Endothelial cell of umbilical vein (primary cell): ENCODE measurements at regions not wholly inside any gene's neighbourhood (a gene's known extent, or its start where the extent isn't known, plus 50 kb on each side); places are given as distances from the start of the nearest gene placed in this dataset.

Experiments used
- BruUV-seq: library from RNA; stranded (reverse); fragments of 400-500 nt; replicated peaks from 2 replicates; lab custom pipeline; 2021; lab: Mats Ljungman, UMichigan
- CTCF ChIA-PET: fragments of 300-600, 350-600 bp; sonication (Branson Sonifier 250); formaldehyde crosslinking; loops from one replicate; lab custom pipeline; 2021; ENCODE audit warnings: antibody characterized with exemption, inconsistent platforms; lab: Charles Lee
- POLR2A ChIA-PET: fragments of 300-600, 350-600 bp; sonication (Branson Sonifier 250); formaldehyde crosslinking; loops from one replicate; lab custom pipeline; 2021; ENCODE audit warnings: antibody characterized with exemption, inconsistent platforms; lab: Charles Lee
- DNase-seq: peaks from one replicate; pipeline ENCODE4 v3.0.0-alpha.2; 2011; ENCODE audit warnings: low read depth, low spot score
- FAIRE-seq: peaks from 2 replicates; lab custom pipeline; 2011; peaks lifted over from hg19 to GRCh38; lab: Jason Lieb, UNC
- H2AFZ ChIP-seq: 2 replicates; pipeline ENCODE4 v1.6.0; 2012; ENCODE audit warnings: low read depth, low read length, control low read depth, inconsistent platforms
- H3K27ac ChIP-seq: 2 replicates; pipeline ENCODE4 v1.5.1; 2011; ENCODE audit warnings: low read depth, mild to moderate bottlenecking, control low read depth, low read length, moderate library complexity; ENCODE audit not compliant: insufficient read depth
- H3K27me3 ChIP-seq, 2 experiments: 2 replicates each; pipeline versions ENCODE4 v1.6.0 to v1.6.1; 2011; ENCODE audit warnings: low read length in 2 of 2, mixed read lengths in 1 of 2; ENCODE audit not compliant: control insufficient read depth in 2 of 2, insufficient read depth in 2 of 2
- H3K36me3 ChIP-seq, 2 experiments: 2 replicates in 1 of 2; 3 replicates in 1 of 2; pipeline ENCODE4 v1.5.1; 2011; ENCODE audit warnings: low read length in 2 of 2, mild to moderate bottlenecking in 1 of 2, moderate library complexity in 1 of 2; ENCODE audit not compliant: control insufficient read depth in 2 of 2, insufficient read depth in 2 of 2; ENCODE audit errors: extremely low read depth in 1 of 2
- H3K4me1 ChIP-seq: 3 replicates; pipeline ENCODE4 v1.5.1; 2011; ENCODE audit warnings: mild to moderate bottlenecking, low read length; ENCODE audit not compliant: control insufficient read depth, insufficient read depth; ENCODE audit errors: extremely low read depth
- H3K4me2 ChIP-seq: 2 replicates; pipeline ENCODE4 v1.6.1; 2011; ENCODE audit warnings: low read length, control low read depth, mixed read lengths; ENCODE audit not compliant: insufficient read depth
- H3K4me3 ChIP-seq, 3 experiments: fragments of 200-600 bp in 1 of 3; sonication (generic), shearing (Covaris generic) in 1 of 3; replicated peaks in 1 of 3; 2 replicates each; pipeline ENCODE4 v1.5.1; 2011 to 2016; ENCODE audit warnings: control low read depth in 3 of 3, low read length in 3 of 3, mild to moderate bottlenecking in 2 of 3, inconsistent platforms in 1 of 3, low read depth in 1 of 3, moderate library complexity in 1 of 3; ENCODE audit not compliant: insufficient read depth in 1 of 3
- H3K79me2 ChIP-seq: 2 replicates; pipeline ENCODE4 v1.6.0; 2012; ENCODE audit warnings: low read length, inconsistent platforms; ENCODE audit not compliant: control insufficient read depth, insufficient read depth
- H3K9ac ChIP-seq: replicated peaks from 2 replicates; pipeline ENCODE3; 2011; ENCODE audit warnings: low read length, control low read depth; ENCODE audit not compliant: insufficient read depth; ENCODE audit errors: extremely low read depth
- H3K9me1 ChIP-seq: replicated peaks from 3 replicates; pipeline ENCODE4 v1.6.0; 2011; ENCODE audit warnings: mild to moderate bottlenecking, low read length; ENCODE audit not compliant: control insufficient read depth, insufficient read depth; ENCODE audit errors: extremely low read depth
- H3K9me3 ChIP-seq: replicated peaks from 2 replicates; pipeline ENCODE4 v1.5.1; 2012; ENCODE audit warnings: low read length, inconsistent platforms; ENCODE audit not compliant: control insufficient read depth, insufficient read depth
- H4K20me1 ChIP-seq: replicated peaks from 2 replicates; pipeline ENCODE3; 2011; ENCODE audit warnings: mild to moderate bottlenecking, low read length; ENCODE audit not compliant: control insufficient read depth, insufficient read depth; ENCODE audit errors: extremely low read depth
- EZH2 ChIP-seq: IDR thresholded peaks from 2 replicates; pipeline ENCODE4 v1.6.1; 2012; ENCODE audit warnings: borderline replicate concordance, low read depth, mild to moderate bottlenecking, moderate library complexity, low read length, inconsistent platforms; ENCODE audit not compliant: severe bottlenecking
- FOS ChIP-seq: IDR thresholded peaks from 2 replicates; pipeline ENCODE4 v1.6.1; 2011; ENCODE audit warnings: mild to moderate bottlenecking, low read length, moderate library complexity, borderline replicate concordance; ENCODE audit not compliant: insufficient read depth
- GATA2 ChIP-seq: IDR thresholded peaks from 2 replicates; pipeline ENCODE4 v1.7.0; 2011; ENCODE audit warnings: low read depth, mild to moderate bottlenecking, moderate library complexity, mixed read lengths, low read length; ENCODE audit not compliant: insufficient read length, insufficient read depth
- JUN ChIP-seq: IDR thresholded peaks from 2 replicates; pipeline ENCODE4 v1.6.1; 2011; ENCODE audit warnings: borderline replicate concordance, low read depth; ENCODE audit not compliant: insufficient read length, insufficient read depth
- MYC ChIP-seq: IDR thresholded peaks from one replicate; pipeline ENCODE4 v1.6.1; 2011; ENCODE audit warnings: mild to moderate bottlenecking, low read depth, low read length
- POLR2A ChIP-seq: IDR thresholded peaks from 2 replicates; pipeline ENCODE4 v1.6.1; 2012; ENCODE audit warnings: low read depth, mild to moderate bottlenecking, control low read depth, low read length
- POLR2AphosphoS5 ChIP-seq: IDR thresholded peaks from 2 replicates; pipeline ENCODE4 v1.6.1; 2012; ENCODE audit warnings: low read depth, mild to moderate bottlenecking, control low read depth, low read length, moderate library complexity; ENCODE audit not compliant: insufficient read depth
- dilution Hi-C: fragments of 300-500 bp; cut with MboI; formaldehyde crosslinking; loops from one replicate; pipeline ENCODE4 v1.15.0; 2019; ENCODE audit warnings: low sequenced_read_pairs; ENCODE audit not compliant: extremely low pct_ligation_motif_present
- intact Hi-C: fragments of 100-400 bp; cut with micrococcal nuclease; formaldehyde crosslinking; loops from one replicate; pipeline ENCODE4 v1.10.0; 2022
- TF ChIP-seq, protein P1 (sequence below), 2 donors: IDR thresholded peaks; 1 replicate in 1 of 2; 2 replicates in 1 of 2; pipeline ENCODE4 v1.5.1; 2011; ENCODE audit warnings: low read length in 2 of 2, mild to moderate bottlenecking in 2 of 2, moderate library complexity in 2 of 2, control low read depth in 1 of 2, inconsistent platforms in 1 of 2, low read depth in 1 of 2; ENCODE audit not compliant: insufficient read depth in 1 of 2; ENCODE audit errors: extremely low read depth in 1 of 2
- TF ChIP-seq, protein P2 (sequence below): IDR thresholded peaks from 2 replicates; pipeline ENCODE4 v1.6.1; 2011; ENCODE audit not compliant: insufficient read depth, insufficient read length

GRCh38 chr16:63960321-63960720, 1161.5 kb downstream of the CDH11 start:
- Histone ChIP-seq H3K4me1 (no peaks in the 10 kb centered on the region), H3K36me3 (no peaks in the 10 kb centered on the region), H3K9ac (no peak overlapping the region), H2AFZ (no peak overlapping the region), H3K79me2 (no peaks in the 10 kb centered on the region), H3K4me2 (no peak overlapping the region), H3K27me3 (no peaks in the 10 kb centered on the region), H3K9me1 (no peaks in the 10 kb centered on the region), H3K27ac (no peak overlapping the region), H3K9me3 (no peaks in the 10 kb centered on the region), H4K20me1 (no peaks in the 10 kb centered on the region), H3K4me3 (no peak overlapping the region)
- dilution Hi-C loops = no loop called here
- POLR2A ChIA-PET = no interaction called here
- TF ChIP-seq, protein P1, sequence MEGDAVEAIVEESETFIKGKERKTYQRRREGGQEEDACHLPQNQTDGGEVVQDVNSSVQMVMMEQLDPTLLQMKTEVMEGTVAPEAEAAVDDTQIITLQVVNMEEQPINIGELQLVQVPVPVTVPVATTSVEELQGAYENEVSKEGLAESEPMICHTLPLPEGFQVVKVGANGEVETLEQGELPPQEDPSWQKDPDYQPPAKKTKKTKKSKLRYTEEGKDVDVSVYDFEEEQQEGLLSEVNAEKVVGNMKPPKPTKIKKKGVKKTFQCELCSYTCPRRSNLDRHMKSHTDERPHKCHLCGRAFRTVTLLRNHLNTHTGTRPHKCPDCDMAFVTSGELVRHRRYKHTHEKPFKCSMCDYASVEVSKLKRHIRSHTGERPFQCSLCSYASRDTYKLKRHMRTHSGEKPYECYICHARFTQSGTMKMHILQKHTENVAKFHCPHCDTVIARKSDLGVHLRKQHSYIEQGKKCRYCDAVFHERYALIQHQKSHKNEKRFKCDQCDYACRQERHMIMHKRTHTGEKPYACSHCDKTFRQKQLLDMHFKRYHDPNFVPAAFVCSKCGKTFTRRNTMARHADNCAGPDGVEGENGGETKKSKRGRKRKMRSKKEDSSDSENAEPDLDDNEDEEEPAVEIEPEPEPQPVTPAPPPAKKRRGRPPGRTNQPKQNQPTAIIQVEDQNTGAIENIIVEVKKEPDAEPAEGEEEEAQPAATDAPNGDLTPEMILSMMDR (IDR thresholded peaks at IDR 0.05; ENCODE audit: extremely low read depth in 1 of 2, insufficient read depth in 1 of 2, low read depth in 1 of 2, low read length in 2 of 2) = no peak
- TF ChIP-seq JUN = no peak
- no peak for TF ChIP-seq MYC
- no peak for TF ChIP-seq POLR2AphosphoS5
- TF ChIP-seq, protein P2, sequence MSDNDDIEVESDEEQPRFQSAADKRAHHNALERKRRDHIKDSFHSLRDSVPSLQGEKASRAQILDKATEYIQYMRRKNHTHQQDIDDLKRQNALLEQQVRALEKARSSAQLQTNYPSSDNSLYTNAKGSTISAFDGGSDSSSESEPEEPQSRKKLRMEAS = no peak
- no peak for TF ChIP-seq EZH2
- no peak for TF ChIP-seq FOS
- TF ChIP-seq POLR2A = no peak
- no peak for TF ChIP-seq GATA2
- intact Hi-C loops = no loop called here
- CTCF ChIA-PET = no interaction called here
- no TSS peak for BruUV-seq
- DNase-seq (no peak), FAIRE-seq (no peak)
